22Rv1 (cell line): ENCODE measurements at regions not wholly inside any gene's neighbourhood (a gene's known extent, or its start where the extent isn't known, plus 50 kb on each side); places are given as distances from the start of the nearest gene placed in this dataset.

Experiments used
- H3K27ac ChIP-seq: fragments of 450-650 bp; 2 replicates; pipeline ENCODE4 v1.5.1; 2017
- ZFX ChIP-seq: fragments of 450-650 bp; IDR thresholded peaks from 2 replicates; pipeline ENCODE4 v1.6.1; 2017; ENCODE audit warnings: antibody characterized with exemption, borderline replicate concordance
- TF ChIP-seq, protein P1 (sequence below): fragments of 450-650 bp; IDR thresholded peaks from 2 replicates; pipeline ENCODE4 v1.5.1; 2017; ENCODE audit warnings: mild to moderate bottlenecking

DNA sequence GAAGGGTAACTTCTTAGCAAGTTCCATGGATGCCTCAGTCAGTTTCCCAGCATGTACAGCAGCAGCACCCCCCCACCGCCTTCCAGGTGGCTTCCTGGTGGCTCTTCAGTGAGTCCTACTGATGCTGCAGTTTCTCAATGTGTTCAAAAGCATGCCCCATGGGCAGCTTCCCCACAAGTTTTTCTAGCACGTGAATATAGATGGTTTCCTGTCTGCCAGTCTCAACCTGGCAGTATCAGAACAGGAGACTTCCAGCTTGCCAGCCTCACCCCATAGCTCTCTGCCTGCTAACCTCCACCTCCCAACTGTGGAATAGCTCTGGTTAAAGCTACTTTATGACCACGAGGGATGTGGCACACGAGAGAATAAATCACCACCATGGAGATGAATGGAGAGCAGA lies 188.3 kb upstream of the SLCO3A1 start:
- no peak overlapping the region for H3K27ac ChIP-seq

DNA sequence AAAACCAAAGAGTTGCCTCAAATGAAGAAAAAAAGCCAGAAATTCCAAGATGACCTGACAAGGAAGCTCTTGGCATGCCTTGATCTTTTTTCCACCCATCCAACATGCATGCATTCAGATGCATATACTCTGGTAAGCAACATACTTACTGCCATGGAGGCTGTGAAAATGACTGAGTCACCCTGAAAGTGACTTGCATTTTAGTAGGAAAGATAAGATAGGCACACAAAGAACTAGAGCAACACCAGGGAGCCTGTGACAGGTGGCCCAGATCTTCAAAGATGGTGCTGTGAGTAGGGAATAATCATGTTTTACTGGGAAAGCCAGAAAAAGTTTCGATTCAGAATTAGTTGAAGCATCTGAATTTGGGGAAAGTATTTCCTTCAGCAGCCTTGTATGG lies 185.1 kb upstream of the SLCO3A1 start:
- no peak for TF ChIP-seq ZFX
- TF ChIP-seq, protein P1, sequence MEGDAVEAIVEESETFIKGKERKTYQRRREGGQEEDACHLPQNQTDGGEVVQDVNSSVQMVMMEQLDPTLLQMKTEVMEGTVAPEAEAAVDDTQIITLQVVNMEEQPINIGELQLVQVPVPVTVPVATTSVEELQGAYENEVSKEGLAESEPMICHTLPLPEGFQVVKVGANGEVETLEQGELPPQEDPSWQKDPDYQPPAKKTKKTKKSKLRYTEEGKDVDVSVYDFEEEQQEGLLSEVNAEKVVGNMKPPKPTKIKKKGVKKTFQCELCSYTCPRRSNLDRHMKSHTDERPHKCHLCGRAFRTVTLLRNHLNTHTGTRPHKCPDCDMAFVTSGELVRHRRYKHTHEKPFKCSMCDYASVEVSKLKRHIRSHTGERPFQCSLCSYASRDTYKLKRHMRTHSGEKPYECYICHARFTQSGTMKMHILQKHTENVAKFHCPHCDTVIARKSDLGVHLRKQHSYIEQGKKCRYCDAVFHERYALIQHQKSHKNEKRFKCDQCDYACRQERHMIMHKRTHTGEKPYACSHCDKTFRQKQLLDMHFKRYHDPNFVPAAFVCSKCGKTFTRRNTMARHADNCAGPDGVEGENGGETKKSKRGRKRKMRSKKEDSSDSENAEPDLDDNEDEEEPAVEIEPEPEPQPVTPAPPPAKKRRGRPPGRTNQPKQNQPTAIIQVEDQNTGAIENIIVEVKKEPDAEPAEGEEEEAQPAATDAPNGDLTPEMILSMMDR = no peak
- no peak overlapping the region for H3K27ac ChIP-seq

More for the DNA sequence above, 188.3 kb upstream of the SLCO3A1 start:
- TF ChIP-seq, protein P1 = no peak

DNA sequence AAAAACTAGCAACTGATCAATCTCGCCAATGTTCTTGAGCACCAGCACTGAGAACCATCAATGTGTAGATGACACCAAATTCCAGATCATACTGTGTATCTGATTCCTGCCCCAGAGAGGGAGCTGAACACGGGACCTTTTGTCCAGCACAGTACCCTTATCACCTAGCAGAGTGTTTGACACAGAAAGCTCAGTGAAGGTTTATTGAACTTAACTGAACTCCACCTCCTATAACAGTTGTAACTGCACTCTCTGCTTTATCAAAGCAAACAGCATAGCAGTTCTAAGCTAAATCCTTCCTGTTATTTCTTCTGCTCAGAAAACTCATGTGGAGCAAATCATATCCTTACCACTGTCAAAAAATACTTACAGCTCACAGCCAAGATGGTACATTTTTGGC lies 183.4 kb upstream of the SLCO3A1 start:
- H3K27ac ChIP-seq = no peak overlapping the region
- TF ChIP-seq ZFX = no peak
- TF ChIP-seq, protein P1 = no peak

DNA sequence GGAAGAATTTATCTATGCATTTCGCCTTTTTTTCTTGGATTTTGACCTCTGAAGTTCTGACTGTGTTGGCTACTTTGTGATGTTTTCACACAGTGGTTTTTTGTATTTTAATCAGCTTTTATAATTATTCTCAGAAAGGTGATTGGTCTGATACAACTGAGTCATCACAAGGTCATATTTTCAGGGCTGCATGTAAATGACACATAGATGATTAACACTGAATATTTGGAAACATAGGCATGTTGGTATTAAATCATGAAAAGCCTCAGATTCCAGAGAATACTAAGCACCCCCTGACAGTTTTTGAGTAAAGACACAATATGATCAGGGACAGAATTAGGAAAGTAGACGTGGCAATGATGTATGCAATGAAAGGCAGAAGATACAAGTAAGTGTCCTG lies 175.5 kb upstream of the SLCO3A1 start:
- no peak overlapping the region for H3K27ac ChIP-seq
- TF ChIP-seq, protein P1 = no peak
- no peak for TF ChIP-seq ZFX

DNA sequence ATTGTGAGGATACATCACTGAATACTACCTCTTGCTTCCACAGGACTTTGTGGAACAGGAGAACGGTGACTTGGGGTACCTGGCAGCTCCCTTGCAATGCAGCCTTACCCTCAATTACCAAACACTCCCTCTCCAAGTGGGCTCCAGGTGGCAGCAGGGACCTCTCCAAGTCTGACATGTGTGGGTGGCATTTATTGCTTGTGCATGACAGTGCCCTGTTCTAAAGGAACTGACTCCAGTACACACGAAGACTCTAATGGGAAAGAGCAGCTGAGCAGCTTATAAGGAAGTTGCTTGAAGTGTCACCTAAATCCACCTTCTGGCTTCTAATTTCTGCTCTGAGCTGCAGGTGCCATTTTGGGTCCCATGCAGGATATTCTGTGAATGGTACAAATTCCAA lies 174.1 kb upstream of the SLCO3A1 start:
- H3K27ac ChIP-seq = no peak overlapping the region
- TF ChIP-seq, protein P1 = no peak
- no peak for TF ChIP-seq ZFX

DNA sequence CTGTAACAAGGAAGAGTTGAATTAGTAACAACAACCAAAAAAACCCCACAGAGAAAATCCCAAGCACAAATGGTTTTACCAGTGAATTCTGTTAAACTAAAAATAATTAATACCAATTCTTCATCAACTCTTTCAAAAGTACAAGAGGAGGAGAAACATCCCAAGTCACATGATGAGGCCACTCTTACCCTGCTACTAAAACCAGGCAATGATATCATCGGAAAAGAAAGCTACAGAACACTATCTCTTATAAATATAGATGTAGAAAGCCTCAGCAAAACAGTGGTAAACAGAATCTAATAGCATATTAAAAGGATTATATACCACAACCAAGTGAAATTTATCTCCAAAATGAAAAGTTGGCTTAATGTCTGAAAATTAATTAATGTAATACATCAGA lies 168.1 kb upstream of the SLCO3A1 start:
- H3K27ac ChIP-seq = no peak overlapping the region

DNA sequence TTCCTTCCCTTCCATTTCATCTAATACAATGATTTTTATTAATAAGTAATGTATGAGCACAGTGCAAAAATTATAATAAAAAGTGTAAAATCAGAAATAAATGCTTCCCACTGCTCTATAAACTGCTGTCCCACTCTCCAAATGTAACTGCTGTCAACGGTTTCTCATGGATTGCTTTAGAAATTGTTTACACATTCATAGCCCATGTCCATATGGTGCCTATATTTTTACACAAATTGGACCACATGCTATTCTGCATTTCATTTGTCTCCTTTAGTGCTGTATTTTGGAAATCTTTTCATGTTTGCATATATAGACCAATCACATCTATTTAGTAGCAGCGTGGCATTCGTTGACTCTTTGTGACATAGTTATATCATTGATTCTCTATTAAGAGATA lies 164.7 kb upstream of the SLCO3A1 start:
- TF ChIP-seq, protein P1 = no peak
- TF ChIP-seq ZFX = no peak
- no peak overlapping the region for H3K27ac ChIP-seq

More for the DNA sequence above, 168.1 kb upstream of the SLCO3A1 start:
- TF ChIP-seq ZFX = no peak
- TF ChIP-seq, protein P1 = no peak
